Thyroid gland (tissue), 4 donors: ENCODE measurements at regions not wholly inside any gene's neighbourhood (a gene's known extent, or its start where the extent isn't known, plus 50 kb on each side); places are given as distances from the start of the nearest gene placed in this dataset.

Experiments used
- DNase-seq, 2 donors: peaks; one replicate each; pipeline ENCODE4 v3.0.0-alpha.2; 2019
- H3K27ac ChIP-seq, 3 donors: fragments of 200-600 bp; sonication (generic); 1 replicate in 2 of 3; 2 replicates in 1 of 3; pipeline ENCODE4 v1.5.1; 2016 to 2019; ENCODE audit warnings: mild to moderate bottlenecking in 1 of 3, moderate library complexity in 1 of 3
- H3K27me3 ChIP-seq: fragments of 200-600 bp; sonication (generic); one replicate; pipeline ENCODE4 v1.5.1; 2019
- H3K36me3 ChIP-seq, 2 donors: fragments of 200-600 bp; sonication (generic); one replicate each; pipeline ENCODE4 v1.5.1; 2016 to 2019
- H3K4me1 ChIP-seq, 2 donors: fragments of 200-600 bp; sonication (generic); one replicate each; pipeline ENCODE4 v1.5.1; 2017 to 2019
- H3K4me3 ChIP-seq, 3 donors: fragments of 200-600 bp; sonication (generic); replicated peaks in 1 of 3; 1 replicate in 2 of 3; 2 replicates in 1 of 3; pipeline ENCODE4 v1.5.1; 2016; ENCODE audit warnings: mild to moderate bottlenecking in 1 of 3
- H3K9me3 ChIP-seq: fragments of 200-600 bp; sonication (generic); one replicate; pipeline ENCODE4 v1.5.1; 2017
- CTCF ChIP-seq, 6 experiments: fragments of 200-600 bp in 3 of 6; fragments of 450-650 bp in 3 of 6; sonication (generic) in 3 of 6; IDR thresholded peaks; one replicate each; pipeline ENCODE4 v1.5.1; 2016 to 2019; ENCODE audit warnings: antibody characterized with exemption in 6 of 6, mild to moderate bottlenecking in 2 of 6, inconsistent platforms in 1 of 6, moderate library complexity in 1 of 6
- POLR2A ChIP-seq, 2 donors: fragments of 450-650 bp; IDR thresholded peaks; one replicate each; pipeline ENCODE4 v1.6.1; 2017; ENCODE audit warnings: antibody characterized with exemption in 2 of 2, mild to moderate bottlenecking in 2 of 2, moderate library complexity in 1 of 2
- WGBS, 2 donors: methylation state at CpG; one replicate each; pipeline ENCODE4 v1.1.5; 2017; 5-methylcytosine and 5-hydroxymethylcytosine counted together
- intact Hi-C: fragments of 100-400 bp; cut with DNase I; formaldehyde crosslinking; loops from one replicate; pipeline ENCODE4 v1.15.1; 2023

- H3K9me3 ChIP-seq = no peaks in the 10 kb centered on the region
- H3K27ac ChIP-seq = no peak overlapping the region
- DNase-seq = no peak
- no peaks in the 10 kb centered on the region for H3K27me3 ChIP-seq
- no peak for TF ChIP-seq POLR2A (IDR thresholded peaks at IDR 0.05)
- TF ChIP-seq CTCF (IDR thresholded peaks at IDR 0.05) = no peak
- no peaks in the 10 kb centered on the region for H3K4me1 ChIP-seq
- WGBS, 2 donors = 74 to 83% methylated on average over 1 of the region's 1 CpG
- H3K4me3 ChIP-seq = no peak overlapping the region
- no peaks in the 10 kb centered on the region for H3K36me3 ChIP-seq
- intact Hi-C loops = no loop called here
Observed at GRCh38 chr7:124124201-124124600, 91.3 kb upstream of the TMEM229A start.

- no peak for TF ChIP-seq POLR2A (IDR thresholded peaks at IDR 0.05)
- TF ChIP-seq CTCF (IDR thresholded peaks at IDR 0.05) = no peak
- H3K27me3 ChIP-seq = no peaks in the 10 kb centered on the region
- no peaks in the 10 kb centered on the region for H3K4me1 ChIP-seq
- no peak for DNase-seq
- intact Hi-C loops = no loop called here
- no peak overlapping the region for H3K27ac ChIP-seq
- no peaks in the 10 kb centered on the region for H3K36me3 ChIP-seq
- no peaks in the 10 kb centered on the region for H3K9me3 ChIP-seq
- H3K4me3 ChIP-seq = no peak overlapping the region
Observed at GRCh38 chr7:124120911-124121310, 88.0 kb upstream of the TMEM229A start.

DNA sequence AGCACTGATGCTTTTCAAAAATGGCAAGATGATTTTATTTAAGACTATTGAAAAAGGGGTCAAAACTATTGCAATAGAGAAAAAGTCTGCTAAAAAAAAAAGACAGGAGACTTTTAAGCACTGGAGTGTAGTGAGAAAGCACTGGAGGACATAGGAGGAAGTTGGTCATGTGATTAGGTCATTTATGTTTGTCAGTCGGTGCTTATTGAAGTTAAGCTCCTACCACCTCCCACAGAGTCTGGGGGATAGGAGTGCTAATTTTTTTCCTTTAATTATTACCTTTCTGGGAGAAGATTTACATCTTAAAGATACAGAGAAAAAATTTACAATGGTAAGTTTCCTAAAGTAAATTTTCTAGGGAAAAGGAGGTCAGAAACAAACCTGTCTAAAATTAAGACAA, 80.2 kb upstream of the TMEM229A start:
- no peaks in the 10 kb centered on the region for H3K9me3 ChIP-seq
- no peaks in the 10 kb centered on the region for H3K4me1 ChIP-seq
- H3K4me3 ChIP-seq = no peak overlapping the region
- TF ChIP-seq POLR2A (IDR thresholded peaks at IDR 0.05) (no peak), CTCF (IDR thresholded peaks at IDR 0.05) (no peak)
- H3K27me3 ChIP-seq = no peaks in the 10 kb centered on the region
- no peak overlapping the region for H3K27ac ChIP-seq
- DNase-seq = no peak
- intact Hi-C loops = no loop called here
- H3K36me3 ChIP-seq = no peaks in the 10 kb centered on the region
- WGBS, 2 donors = 6 to 10% methylated on average over 1 of the region's 1 CpG

DNA sequence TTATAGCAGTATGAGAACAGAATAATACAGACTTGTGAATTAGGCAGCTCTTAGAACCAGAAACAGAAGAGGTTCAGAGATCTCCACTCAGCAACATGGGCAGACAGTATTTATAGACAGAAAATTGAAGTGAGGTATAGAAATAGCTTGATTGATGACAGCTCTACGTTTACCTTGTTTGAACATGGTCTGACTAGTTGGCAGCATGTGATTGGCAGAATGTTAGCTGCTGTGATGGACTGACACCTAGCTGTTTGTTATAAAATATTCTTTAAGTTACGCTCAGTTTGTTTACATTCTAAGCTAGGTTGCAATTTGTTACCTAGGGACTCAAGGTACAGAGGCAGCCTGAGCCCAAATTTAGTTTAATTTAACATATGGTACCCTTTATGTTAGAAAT, 73.7 kb upstream of the TMEM229A start:
- H3K4me1 ChIP-seq = no peaks in the 10 kb centered on the region
- H3K36me3 ChIP-seq = no peaks in the 10 kb centered on the region
- DNase-seq = no peak
- no peaks in the 10 kb centered on the region for H3K9me3 ChIP-seq
- H3K27me3 ChIP-seq = no peaks in the 10 kb centered on the region
- no peak overlapping the region for H3K27ac ChIP-seq
- no peak overlapping the region for H3K4me3 ChIP-seq
- TF ChIP-seq POLR2A (IDR thresholded peaks at IDR 0.05) (no peak), CTCF (IDR thresholded peaks at IDR 0.05) (no peak)
- intact Hi-C loops = no loop called here
- 49 to 54% methylated on average over 2 of the region's 2 CpGs for WGBS, 2 donors

- no peaks in the 10 kb centered on the region for H3K27me3 ChIP-seq
- 24 to 27% methylated on average over 5 of the region's 5 CpGs for WGBS, 2 donors
- no peak for DNase-seq
- TF ChIP-seq CTCF (IDR thresholded peaks at IDR 0.05) (peak in 2 of 6 experiments; percentile 10 to 16), POLR2A (IDR thresholded peaks at IDR 0.05) (no peak)
- H3K4me1 ChIP-seq = no peaks in the 10 kb centered on the region
- intact Hi-C loops = no loop called here
- no peak overlapping the region for H3K4me3 ChIP-seq
- H3K36me3 ChIP-seq = no peaks in the 10 kb centered on the region
- H3K27ac ChIP-seq = no peak overlapping the region
- no peaks in the 10 kb centered on the region for H3K9me3 ChIP-seq
Observed at GRCh38 chr7:124101173-124101768, 68.4 kb upstream of the TMEM229A start.
